ENCODE measurements at regions not wholly inside any gene's neighbourhood (a gene's known extent, or its start where the extent isn't known, plus 50 kb on each side); places are given as distances from the start of the nearest gene placed in this dataset.

GRCh38 chr1:176315519-176316220 lies 108.6 kb upstream of the COP1 start:
- TF ChIP-seq RBFOX2 (IDR thresholded peaks at IDR 0.05; ENCODE audit: low read depth, low read length) (no peak), MAFF (IDR thresholded peaks at IDR 0.05; ENCODE audit: low read length) (no peak), HIVEP1 (CRISPR knock-in tag; IDR thresholded peaks at IDR 0.05) (no peak), CSDE1 (IDR thresholded peaks at IDR 0.05) (no peak), CTCF (IDR thresholded peaks at IDR 0.05 in 2 of 3, conservative IDR thresholded peaks at IDR 0.05 in 1 of 3; ENCODE audit: insufficient read depth in 2 of 3, low read depth in 1 of 3, low read length in 3 of 3) (no peak)
